Ishikawa (cell line): ENCODE measurements at regions not wholly inside any gene's neighbourhood (a gene's known extent, or its start where the extent isn't known, plus 50 kb on each side); places are given as distances from the start of the nearest gene placed in this dataset.

ENCODE experiments used
- CEBPB ChIP-seq: IDR thresholded peaks from 2 replicates; pipeline ENCODE4 v1.6.1; 2012
- CREB1 ChIP-seq: IDR thresholded peaks from 2 replicates; pipeline ENCODE4 v1.6.1; 2012; ENCODE audit warnings: low read depth
- EGR1 ChIP-seq: IDR thresholded peaks from 2 replicates; pipeline ENCODE4 v1.6.1; 2012
- EP300 ChIP-seq: IDR thresholded peaks from 2 replicates; pipeline ENCODE4 v1.6.1; 2012; ENCODE audit warnings: borderline replicate concordance
- FOXM1 ChIP-seq: IDR thresholded peaks from 2 replicates; pipeline ENCODE4 v1.6.1; 2012; ENCODE audit warnings: low read depth, borderline replicate concordance
- NFIC ChIP-seq: IDR thresholded peaks from 2 replicates; pipeline ENCODE4 v1.6.1; 2012
- RAD21 ChIP-seq: IDR thresholded peaks from 2 replicates; pipeline ENCODE4 v1.6.1; 2012; ENCODE audit warnings: low read depth
- TAF1 ChIP-seq: IDR thresholded peaks from 2 replicates; pipeline ENCODE4 v1.6.1; 2012; ENCODE audit warnings: low read depth, mild to moderate bottlenecking
- TCF12 ChIP-seq: IDR thresholded peaks from 2 replicates; pipeline ENCODE4 v1.6.1; 2012; ENCODE audit warnings: low read depth
- TEAD4 ChIP-seq: IDR thresholded peaks from 2 replicates; pipeline ENCODE4 v1.6.1; 2012
- YY1 ChIP-seq: IDR thresholded peaks from 2 replicates; pipeline ENCODE4 v1.6.1; 2012; ENCODE audit warnings: low read depth
- ZBTB7A ChIP-seq: IDR thresholded peaks from 2 replicates; pipeline ENCODE4 v1.6.1; 2012; ENCODE audit warnings: low read depth
- TF ChIP-seq, protein P1 (sequence below): IDR thresholded peaks from 2 replicates; pipeline ENCODE4 v1.6.1; 2012
- TF ChIP-seq, protein P2 (sequence below): IDR thresholded peaks from 2 replicates; pipeline ENCODE4 v1.6.1; 2012
- TF ChIP-seq, protein P3 (sequence below): IDR thresholded peaks from 2 replicates; pipeline ENCODE4 v1.6.1; 2012; ENCODE audit warnings: low read depth, mild to moderate bottlenecking

DNA sequence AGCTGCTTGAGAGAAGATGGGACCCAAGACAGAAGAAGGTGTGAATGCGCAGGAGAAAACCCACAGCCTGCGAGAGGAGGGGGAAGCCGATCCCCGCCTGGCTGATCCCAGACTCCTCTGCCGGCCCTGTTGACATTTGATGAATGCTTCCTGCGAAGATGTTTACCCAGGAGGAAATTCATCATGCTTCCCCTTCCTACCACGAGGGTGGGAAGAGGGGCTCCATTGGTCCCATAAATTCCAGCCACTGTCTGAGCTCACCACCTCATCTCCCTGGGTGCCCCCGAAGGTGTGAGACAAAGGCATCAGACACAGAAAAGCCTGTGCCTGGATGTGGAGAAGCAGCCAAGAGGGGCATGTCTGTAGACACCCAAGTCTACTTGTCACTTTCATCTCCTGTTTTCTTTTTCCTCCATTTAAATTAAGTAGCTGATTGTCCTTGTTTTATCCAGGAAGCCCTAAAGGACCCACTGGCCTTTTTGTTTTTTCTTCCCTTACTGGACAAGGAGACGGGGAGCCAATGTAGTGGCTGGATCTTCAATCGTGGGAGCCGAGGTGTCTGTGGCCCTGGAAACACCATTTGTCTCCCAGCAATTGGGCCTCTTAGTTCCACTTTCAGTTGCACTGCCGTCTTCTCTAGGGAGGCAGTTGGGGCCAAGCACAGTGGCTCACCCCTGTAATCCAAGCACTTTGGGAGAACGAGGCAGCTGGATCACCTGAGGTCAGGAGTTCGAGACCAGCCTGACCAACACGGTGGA, 95.3 kb upstream of the HES1 start:
- TF ChIP-seq, protein P1, sequence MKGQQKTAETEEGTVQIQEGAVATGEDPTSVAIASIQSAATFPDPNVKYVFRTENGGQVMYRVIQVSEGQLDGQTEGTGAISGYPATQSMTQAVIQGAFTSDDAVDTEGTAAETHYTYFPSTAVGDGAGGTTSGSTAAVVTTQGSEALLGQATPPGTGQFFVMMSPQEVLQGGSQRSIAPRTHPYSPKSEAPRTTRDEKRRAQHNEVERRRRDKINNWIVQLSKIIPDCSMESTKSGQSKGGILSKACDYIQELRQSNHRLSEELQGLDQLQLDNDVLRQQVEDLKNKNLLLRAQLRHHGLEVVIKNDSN, result no peak
- TF ChIP-seq, protein P2, sequence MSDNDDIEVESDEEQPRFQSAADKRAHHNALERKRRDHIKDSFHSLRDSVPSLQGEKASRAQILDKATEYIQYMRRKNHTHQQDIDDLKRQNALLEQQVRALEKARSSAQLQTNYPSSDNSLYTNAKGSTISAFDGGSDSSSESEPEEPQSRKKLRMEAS, result no peak
- TF ChIP-seq EP300 (no peak), CREB1 (no peak), TAF1 (no peak), NFIC (no peak), TEAD4 (no peak), TCF12 (no peak), ZBTB7A (no peak), YY1 (no peak), EGR1 (no peak), FOXM1 (no peak), CEBPB (no peak), RAD21 (no peak)
- TF ChIP-seq, protein P3, sequence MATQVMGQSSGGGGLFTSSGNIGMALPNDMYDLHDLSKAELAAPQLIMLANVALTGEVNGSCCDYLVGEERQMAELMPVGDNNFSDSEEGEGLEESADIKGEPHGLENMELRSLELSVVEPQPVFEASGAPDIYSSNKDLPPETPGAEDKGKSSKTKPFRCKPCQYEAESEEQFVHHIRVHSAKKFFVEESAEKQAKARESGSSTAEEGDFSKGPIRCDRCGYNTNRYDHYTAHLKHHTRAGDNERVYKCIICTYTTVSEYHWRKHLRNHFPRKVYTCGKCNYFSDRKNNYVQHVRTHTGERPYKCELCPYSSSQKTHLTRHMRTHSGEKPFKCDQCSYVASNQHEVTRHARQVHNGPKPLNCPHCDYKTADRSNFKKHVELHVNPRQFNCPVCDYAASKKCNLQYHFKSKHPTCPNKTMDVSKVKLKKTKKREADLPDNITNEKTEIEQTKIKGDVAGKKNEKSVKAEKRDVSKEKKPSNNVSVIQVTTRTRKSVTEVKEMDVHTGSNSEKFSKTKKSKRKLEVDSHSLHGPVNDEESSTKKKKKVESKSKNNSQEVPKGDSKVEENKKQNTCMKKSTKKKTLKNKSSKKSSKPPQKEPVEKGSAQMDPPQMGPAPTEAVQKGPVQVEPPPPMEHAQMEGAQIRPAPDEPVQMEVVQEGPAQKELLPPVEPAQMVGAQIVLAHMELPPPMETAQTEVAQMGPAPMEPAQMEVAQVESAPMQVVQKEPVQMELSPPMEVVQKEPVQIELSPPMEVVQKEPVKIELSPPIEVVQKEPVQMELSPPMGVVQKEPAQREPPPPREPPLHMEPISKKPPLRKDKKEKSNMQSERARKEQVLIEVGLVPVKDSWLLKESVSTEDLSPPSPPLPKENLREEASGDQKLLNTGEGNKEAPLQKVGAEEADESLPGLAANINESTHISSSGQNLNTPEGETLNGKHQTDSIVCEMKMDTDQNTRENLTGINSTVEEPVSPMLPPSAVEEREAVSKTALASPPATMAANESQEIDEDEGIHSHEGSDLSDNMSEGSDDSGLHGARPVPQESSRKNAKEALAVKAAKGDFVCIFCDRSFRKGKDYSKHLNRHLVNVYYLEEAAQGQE, result no peak

DNA sequence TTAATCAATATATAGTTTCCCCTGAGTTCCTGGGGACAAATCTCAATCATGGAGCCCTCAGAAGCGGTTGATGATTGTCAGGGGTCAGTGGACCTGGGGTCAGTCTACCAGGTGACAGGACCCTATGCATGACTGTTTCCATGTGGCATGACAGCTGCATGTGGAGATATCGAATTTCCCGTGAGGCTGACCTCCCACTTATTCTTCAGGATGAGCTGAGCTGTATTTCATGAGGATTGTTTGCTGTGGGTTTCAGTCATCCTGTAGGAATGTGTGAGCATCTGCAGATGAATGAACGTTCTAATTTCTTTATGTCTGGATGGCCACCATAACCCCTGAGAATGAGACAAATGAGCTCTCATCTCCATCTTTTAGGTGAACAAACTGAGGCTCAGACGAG, 93.0 kb upstream of the HES1 start:
- TF ChIP-seq, protein P2, result no peak

DNA sequence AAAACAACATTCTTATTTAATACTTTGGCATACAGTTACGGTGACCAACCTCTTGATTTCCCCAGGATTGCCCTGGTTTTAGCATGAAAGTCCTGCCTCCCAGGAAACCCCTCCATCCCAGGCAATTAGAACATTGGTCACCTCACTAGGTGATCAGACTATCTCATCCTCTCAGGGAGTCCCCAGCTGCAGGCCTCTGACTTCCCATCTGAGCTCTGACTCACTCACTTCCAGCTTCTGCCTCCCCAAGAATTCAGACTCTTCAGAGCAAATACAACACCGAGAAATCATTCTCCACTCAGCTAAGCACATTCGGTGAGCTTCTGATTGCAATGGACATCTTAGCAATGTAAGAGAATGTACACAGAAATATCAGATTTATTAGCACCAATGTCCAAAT, 92.4 kb upstream of the HES1 start:
- TF ChIP-seq EGR1 (no peak), YY1 (no peak), TCF12 (no peak), CEBPB (no peak), TEAD4 (no peak), FOXM1 (no peak), ZBTB7A (no peak), EP300 (no peak), CREB1 (no peak)
- TF ChIP-seq, protein P3, result no peak

DNA sequence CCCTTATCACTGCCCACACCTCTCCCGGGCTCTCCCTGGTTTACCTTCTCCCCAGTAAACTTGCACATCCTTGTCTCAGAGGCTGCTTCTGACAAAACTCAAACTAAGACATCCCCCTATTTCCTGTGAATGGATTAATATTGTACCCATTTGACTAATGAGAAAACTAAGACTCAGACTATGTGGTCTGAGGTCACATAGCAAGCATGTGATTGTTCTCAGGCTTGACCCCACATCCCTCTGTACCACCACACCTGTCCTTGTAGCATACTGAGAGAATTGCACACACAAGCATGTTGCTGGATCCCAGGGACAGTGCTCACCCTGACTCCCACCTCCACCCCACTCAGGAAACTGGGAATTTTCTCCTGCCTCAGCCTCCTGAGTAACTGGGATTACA, 90.7 kb upstream of the HES1 start:
- TF ChIP-seq FOXM1 (no peak), TAF1 (no peak), TCF12 (no peak), NFIC (no peak), CEBPB (no peak), CREB1 (no peak), EP300 (no peak), ZBTB7A (no peak), YY1 (no peak), TEAD4 (no peak), RAD21 (no peak), EGR1 (no peak)
- TF ChIP-seq, protein P3, result no peak
- TF ChIP-seq, protein P1, result no peak
- TF ChIP-seq, protein P2, result no peak
